GM23248 (cell line): ENCODE measurements at regions not wholly inside any gene's neighbourhood (a gene's known extent, or its start where the extent isn't known, plus 50 kb on each side); places are given as distances from the start of the nearest gene placed in this dataset.

ENCODE experiments used
- DNase-seq: peaks from one replicate; pipeline ENCODE4 v3.0.0-alpha.2; 2015
- H2AFZ ChIP-seq: fragments of 200-600 bp; sonication (generic); 2 replicates; pipeline ENCODE4 v1.6.1; 2016; ENCODE audit warnings: antibody characterized with exemption
- H3F3A ChIP-seq: fragments of 200-600 bp; sonication (generic); 2 replicates; pipeline ENCODE4 v1.6.1; 2016; ENCODE audit warnings: mild to moderate bottlenecking, antibody characterized with exemption, mixed run types; ENCODE audit not compliant: insufficient read depth
- H3K27ac ChIP-seq: fragments of 200-600 bp; sonication (generic); 2 replicates; pipeline ENCODE4 v1.5.1; 2016; ENCODE audit warnings: mild to moderate bottlenecking
- H3K27me3 ChIP-seq: fragments of 200-600 bp; sonication (generic); replicated peaks from 2 replicates; pipeline ENCODE4 v1.6.1; 2016; ENCODE audit warnings: mild to moderate bottlenecking; ENCODE audit not compliant: insufficient read depth
- H3K36me3 ChIP-seq: fragments of 200-600 bp; sonication (generic); 2 replicates; pipeline ENCODE4 v1.6.1; 2016; ENCODE audit warnings: low read depth, mild to moderate bottlenecking
- H3K4me1 ChIP-seq: fragments of 200-600 bp; sonication (generic); 2 replicates; pipeline ENCODE4 v1.6.1; 2016; ENCODE audit warnings: mild to moderate bottlenecking; ENCODE audit not compliant: insufficient read depth
- H3K4me2 ChIP-seq: fragments of 200-600 bp; sonication (generic); one replicate; pipeline ENCODE4 v1.6.1; 2016; ENCODE audit warnings: mild to moderate bottlenecking; ENCODE audit not compliant: unreplicated experiment
- H3K4me3 ChIP-seq: fragments of 200-600 bp; sonication (generic); 2 replicates; pipeline ENCODE4 v1.5.1; 2016; ENCODE audit warnings: mild to moderate bottlenecking
- H3K79me2 ChIP-seq: fragments of 200-600 bp; sonication (generic); 2 replicates; pipeline ENCODE4 v1.6.1; 2016; ENCODE audit warnings: mild to moderate bottlenecking; ENCODE audit not compliant: insufficient read depth
- H3K9ac ChIP-seq: fragments of 200-600 bp; sonication (generic); 2 replicates; pipeline ENCODE4 v1.6.1; 2016; ENCODE audit warnings: mild to moderate bottlenecking
- H3K9me2 ChIP-seq: fragments of 200-600 bp; sonication (generic); 2 replicates; pipeline ENCODE4 v1.6.1; 2016; ENCODE audit warnings: mixed run types, mild to moderate bottlenecking, moderate library complexity; ENCODE audit not compliant: insufficient read depth
- H3K9me3 ChIP-seq: fragments of 200-600 bp; sonication (generic); one replicate; pipeline ENCODE4 v1.6.1; 2017; ENCODE audit warnings: low read depth
- H4K20me1 ChIP-seq: fragments of 200-600 bp; sonication (generic); 2 replicates; pipeline ENCODE4 v1.6.0; 2016; ENCODE audit not compliant: insufficient read depth
- EZH2 ChIP-seq: fragments of 200-600 bp; sonication (generic); IDR thresholded peaks from 2 replicates; pipeline ENCODE4 v1.6.1; 2018; ENCODE audit warnings: antibody characterized with exemption, mild to moderate bottlenecking; ENCODE audit not compliant: insufficient read depth, poor library complexity, severe bottlenecking
- EZH2phosphoT487 ChIP-seq: fragments of 200-600 bp; sonication (generic); IDR thresholded peaks from 2 replicates; pipeline ENCODE4 v1.6.1; 2018; ENCODE audit warnings: antibody characterized with exemption, moderate library complexity, mild to moderate bottlenecking, low read depth; ENCODE audit not compliant: insufficient read depth
- WGBS, 2 experiments: methylation state at CpG; one replicate each; pipeline ENCODE4 v1.1.6; 2015 to 2017; ENCODE audit warnings: low lambda C conversion rate in 2 of 2, low coverage in 1 of 2; ENCODE audit errors: missing lambda C conversion rate in 2 of 2; 5-methylcytosine and 5-hydroxymethylcytosine counted together
- in situ Hi-C: fragments of 300-500 bp; cut with MboI; formaldehyde crosslinking; loops from 2 replicates; pipeline ENCODE4 v1.15.0; 2020

- Histone ChIP-seq H3K4me2 (peak overlapping the region; percentile 8), H3K27me3 (no peaks in the 10 kb centered on the region), H3K9me2 (no peaks in the 10 kb centered on the region), H3F3A (peaks cover 8% of the 10 kb centered on the region; the same call in 1 of the 2 replicates), H2AFZ (no peak overlapping the region), H3K4me1 (peaks cover 17% of the 10 kb centered on the region), H3K4me3 (no peak overlapping the region), H3K36me3 (no peaks in the 10 kb centered on the region), H3K9me3 (no peaks in the 10 kb centered on the region), H3K27ac (no peak overlapping the region), H4K20me1 (no peaks in the 10 kb centered on the region), H3K79me2 (no peaks in the 10 kb centered on the region), H3K9ac (no peak overlapping the region)
- TF ChIP-seq EZH2 (no peak), EZH2phosphoT487 (no peak)
- DNase-seq = no peak
- WGBS, 2 experiments = 24 to 38% methylated on average over 1 of the region's 1 CpG
- in situ Hi-C loops = no loop called here
Observed at GRCh38 chr4:89538886-89539285, 231.3 kb upstream of the GPRIN3 start.

GRCh38 chr4:89538171-89538570, 230.6 kb upstream of the GPRIN3 start:
- no peak for TF ChIP-seq EZH2
- TF ChIP-seq EZH2phosphoT487 = no peak
- Histone ChIP-seq H3K9ac (no peak overlapping the region), H2AFZ (no peak overlapping the region), H3K79me2 (no peaks in the 10 kb centered on the region), H3K36me3 (no peaks in the 10 kb centered on the region), H3K4me3 (no peak overlapping the region), H4K20me1 (no peaks in the 10 kb centered on the region), H3K9me2 (no peaks in the 10 kb centered on the region), H3F3A (peaks cover 8% of the 10 kb centered on the region; the same call in 1 of the 2 replicates), H3K27ac (no peak overlapping the region), H3K27me3 (no peaks in the 10 kb centered on the region), H3K4me2 (no peak overlapping the region), H3K9me3 (no peaks in the 10 kb centered on the region), H3K4me1 (peaks cover 17% of the 10 kb centered on the region)
- DNase-seq = no peak
- in situ Hi-C loops = no loop called here

DNA sequence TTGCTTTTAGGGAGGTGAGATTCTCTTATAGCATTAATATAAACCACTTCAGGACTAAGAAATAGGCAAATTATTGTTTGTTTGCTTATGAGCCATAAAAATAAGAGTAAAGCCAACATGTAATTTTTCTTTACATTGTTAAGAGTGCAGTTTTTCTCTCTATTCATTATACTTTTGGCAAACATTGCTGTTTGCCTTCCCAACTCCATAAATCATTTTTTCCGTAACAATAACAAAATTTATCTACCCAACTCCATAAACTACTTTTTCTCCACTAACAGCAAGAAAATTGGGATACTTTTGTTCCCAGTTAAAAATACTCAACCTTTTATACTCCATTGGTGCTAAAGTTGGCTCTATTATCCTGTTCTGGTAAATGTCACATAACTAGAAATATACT, 229.7 kb upstream of the GPRIN3 start:
- Histone ChIP-seq H2AFZ (no peak overlapping the region), H3K27me3 (no peaks in the 10 kb centered on the region), H3K9ac (no peak overlapping the region), H4K20me1 (no peaks in the 10 kb centered on the region), H3K9me2 (no peaks in the 10 kb centered on the region), H3K4me3 (no peak overlapping the region), H3K27ac (no peak overlapping the region), H3K36me3 (no peaks in the 10 kb centered on the region), H3K4me2 (no peak overlapping the region), H3F3A (peaks cover 8% of the 10 kb centered on the region; the same call in 1 of the 2 replicates), H3K9me3 (no peaks in the 10 kb centered on the region), H3K4me1 (peaks cover 17% of the 10 kb centered on the region), H3K79me2 (no peaks in the 10 kb centered on the region)
- in situ Hi-C loops = no loop called here
- no peak for TF ChIP-seq EZH2
- TF ChIP-seq EZH2phosphoT487 = no peak
- 53 to 59% methylated on average over 1 of the region's 1 CpG for WGBS, 2 experiments
- no peak for DNase-seq

DNA sequence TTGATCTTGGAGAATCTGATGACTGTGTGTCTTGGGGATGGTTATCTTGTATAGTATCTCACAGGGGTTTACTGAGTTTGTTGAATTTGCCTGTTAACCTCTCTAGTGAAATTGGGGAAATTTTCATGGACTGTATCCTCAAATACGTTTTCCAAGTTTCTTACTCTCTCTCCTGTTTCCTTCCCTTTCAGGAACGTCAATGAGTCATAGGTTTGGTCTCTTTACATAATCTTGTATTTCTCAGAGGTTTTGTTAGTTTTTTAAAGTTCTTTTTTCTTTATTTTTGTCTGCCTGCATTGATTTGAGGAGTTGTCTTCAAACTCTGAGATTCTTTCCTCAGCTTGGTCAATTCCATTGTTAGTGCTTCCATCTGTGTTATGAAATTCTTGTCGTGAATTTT, 227.7 kb upstream of the GPRIN3 start:
- in situ Hi-C loops = no loop called here
- Histone ChIP-seq H3K4me3 (no peak overlapping the region), H2AFZ (no peak overlapping the region), H4K20me1 (no peaks in the 10 kb centered on the region), H3F3A (peaks cover 6% of the 10 kb centered on the region; the same call in 1 of the 2 replicates), H3K4me1 (peaks cover 15% of the 10 kb centered on the region), H3K27ac (no peak overlapping the region), H3K27me3 (0 out of 2 replicates have a peak, but pooled peaks cover 4% of the 10 kb centered on the region), H3K9me2 (no peaks in the 10 kb centered on the region), H3K9ac (no peak overlapping the region), H3K9me3 (no peaks in the 10 kb centered on the region), H3K4me2 (no peak overlapping the region), H3K36me3 (no peaks in the 10 kb centered on the region), H3K79me2 (no peaks in the 10 kb centered on the region)
- WGBS, 2 experiments = 16 to 19% methylated on average over 3 of the region's 3 CpGs
- peak; percentile 23 for DNase-seq
- TF ChIP-seq EZH2 (no peak), EZH2phosphoT487 (no peak)

- Histone ChIP-seq H3K79me2 (no peaks in the 10 kb centered on the region), H3K27me3 (0 out of 2 replicates have a peak, but pooled peaks cover 9% of the 10 kb centered on the region), H3K27ac (no peak overlapping the region), H4K20me1 (no peaks in the 10 kb centered on the region), H2AFZ (no peak overlapping the region), H3K36me3 (no peaks in the 10 kb centered on the region), H3K4me3 (no peak overlapping the region), H3K9ac (no peak overlapping the region), H3F3A (no peaks in the 10 kb centered on the region), H3K9me2 (no peaks in the 10 kb centered on the region), H3K4me2 (no peak overlapping the region), H3K4me1 (peaks cover 6% of the 10 kb centered on the region; the same call in 1 of the 2 replicates), H3K9me3 (no peaks in the 10 kb centered on the region)
- no peak for TF ChIP-seq EZH2phosphoT487
- no peak for TF ChIP-seq EZH2
- in situ Hi-C loops = no loop called here
- no peak for DNase-seq
Observed at GRCh38 chr4:89534356-89534755, 226.8 kb upstream of the GPRIN3 start.
